PFSK-1 (cell line): ENCODE measurements at regions not wholly inside any gene's neighbourhood (a gene's known extent, or its start where the extent isn't known, plus 50 kb on each side); places are given as distances from the start of the nearest gene placed in this dataset.

Experiments
- FOXP2 ChIP-seq: optimal IDR thresholded peaks from 2 replicates; pipeline ENCODE3; 2011; ENCODE audit warnings: borderline replicate concordance, control low read depth, inconsistent platforms; ENCODE audit not compliant: insufficient read depth; ENCODE audit errors: extremely low read length, extremely low read depth
- POLR2AphosphoS5 ChIP-seq: IDR thresholded peaks from 2 replicates; pipeline ENCODE4 v1.6.1; 2012; ENCODE audit warnings: low read depth, mild to moderate bottlenecking, control low read depth, low read length, moderate library complexity
- REST ChIP-seq, 2 experiments: IDR thresholded peaks; 2 replicates each; pipeline versions ENCODE4 v1.6.1 to v1.8.0; 2011 to 2012; ENCODE audit warnings: low read depth in 2 of 2, low read length in 2 of 2, control low read depth in 1 of 2, inconsistent platforms in 1 of 2, mild to moderate bottlenecking in 1 of 2, moderate library complexity in 1 of 2; ENCODE audit not compliant: insufficient read depth in 1 of 2
- SIN3A ChIP-seq: IDR thresholded peaks from 2 replicates; pipeline ENCODE4 v1.6.1; 2012; ENCODE audit warnings: mild to moderate bottlenecking, low read length, moderate library complexity, borderline replicate concordance; ENCODE audit not compliant: insufficient read depth
- TAF1 ChIP-seq: IDR thresholded peaks from 2 replicates; pipeline ENCODE4 v1.6.1; 2012; ENCODE audit warnings: low read length, control low read depth, borderline replicate concordance; ENCODE audit not compliant: insufficient read depth

DNA sequence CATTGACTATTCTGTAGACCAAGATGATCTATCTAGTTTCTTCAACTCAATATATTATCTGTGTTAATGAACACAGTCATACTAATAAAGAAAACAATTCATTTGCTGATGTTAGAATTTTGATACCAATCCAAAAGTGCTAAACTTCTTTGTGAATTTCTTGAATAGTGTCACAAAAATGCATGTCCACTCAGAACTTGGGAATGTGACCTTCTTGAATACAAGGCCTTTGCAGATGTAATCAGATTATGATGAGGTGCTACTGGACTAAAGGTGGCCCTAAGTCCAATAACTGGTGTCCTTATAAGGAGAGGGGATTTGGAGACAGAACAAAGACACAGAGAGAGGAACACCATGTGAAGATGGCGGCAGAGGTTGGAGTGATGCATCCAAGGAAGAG, 305.8 kb upstream of the ZP4 start:
- TF ChIP-seq TAF1, result no peak
- TF ChIP-seq SIN3A, result no peak
- no peak for TF ChIP-seq POLR2AphosphoS5
- no peak for TF ChIP-seq REST (IDR thresholded peaks at IDR 0.05; ENCODE audit: insufficient read depth in 1 of 2, low read depth in 2 of 2, low read length in 2 of 2)
- no peak for TF ChIP-seq FOXP2

DNA sequence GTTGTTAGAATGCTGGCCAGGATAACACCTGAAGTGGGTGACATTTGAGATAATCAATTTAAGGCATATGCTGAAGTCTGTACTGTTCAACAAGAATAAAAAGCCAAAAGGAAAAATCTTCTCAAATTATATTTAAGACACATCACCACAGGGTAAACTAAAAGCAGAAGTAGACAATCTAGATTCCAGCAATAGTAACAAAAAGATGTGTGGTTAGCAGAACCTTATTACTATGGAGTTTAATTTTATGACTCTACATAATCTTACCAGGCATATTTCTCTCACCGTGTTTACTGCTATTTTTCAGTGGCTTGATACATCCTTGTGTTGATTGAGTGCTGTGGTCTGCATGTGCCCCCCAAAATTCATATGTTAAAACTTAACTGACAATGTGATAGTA, 300.4 kb upstream of the ZP4 start:
- no peak for TF ChIP-seq SIN3A
- TF ChIP-seq REST (IDR thresholded peaks at IDR 0.05; ENCODE audit: insufficient read depth in 1 of 2, low read depth in 2 of 2, low read length in 2 of 2), result no peak
- TF ChIP-seq TAF1, result no peak
- no peak for TF ChIP-seq FOXP2
- TF ChIP-seq POLR2AphosphoS5, result no peak

DNA sequence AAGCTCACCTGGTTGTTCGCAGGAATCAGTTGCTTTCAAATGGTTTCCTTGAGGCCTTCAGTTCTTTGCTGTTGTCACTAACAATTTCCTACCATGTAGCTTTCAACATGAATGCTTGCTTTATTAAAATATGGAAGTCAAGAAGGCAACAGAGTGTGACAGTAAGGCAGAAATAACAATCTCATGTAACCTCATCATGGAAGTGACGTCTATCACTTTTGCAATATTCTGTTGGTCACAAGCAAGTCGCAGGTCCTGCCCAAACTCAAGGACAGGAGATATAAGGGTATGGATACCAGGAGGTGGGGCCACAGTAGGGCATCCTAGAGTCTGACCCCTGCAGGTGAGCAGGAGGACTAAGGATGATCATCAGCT, 296.8 kb upstream of the ZP4 start:
- no peak for TF ChIP-seq FOXP2
- no peak for TF ChIP-seq TAF1
- TF ChIP-seq REST (IDR thresholded peaks at IDR 0.05; ENCODE audit: insufficient read depth in 1 of 2, low read depth in 2 of 2, low read length in 2 of 2), result no peak
- TF ChIP-seq POLR2AphosphoS5, result no peak

DNA sequence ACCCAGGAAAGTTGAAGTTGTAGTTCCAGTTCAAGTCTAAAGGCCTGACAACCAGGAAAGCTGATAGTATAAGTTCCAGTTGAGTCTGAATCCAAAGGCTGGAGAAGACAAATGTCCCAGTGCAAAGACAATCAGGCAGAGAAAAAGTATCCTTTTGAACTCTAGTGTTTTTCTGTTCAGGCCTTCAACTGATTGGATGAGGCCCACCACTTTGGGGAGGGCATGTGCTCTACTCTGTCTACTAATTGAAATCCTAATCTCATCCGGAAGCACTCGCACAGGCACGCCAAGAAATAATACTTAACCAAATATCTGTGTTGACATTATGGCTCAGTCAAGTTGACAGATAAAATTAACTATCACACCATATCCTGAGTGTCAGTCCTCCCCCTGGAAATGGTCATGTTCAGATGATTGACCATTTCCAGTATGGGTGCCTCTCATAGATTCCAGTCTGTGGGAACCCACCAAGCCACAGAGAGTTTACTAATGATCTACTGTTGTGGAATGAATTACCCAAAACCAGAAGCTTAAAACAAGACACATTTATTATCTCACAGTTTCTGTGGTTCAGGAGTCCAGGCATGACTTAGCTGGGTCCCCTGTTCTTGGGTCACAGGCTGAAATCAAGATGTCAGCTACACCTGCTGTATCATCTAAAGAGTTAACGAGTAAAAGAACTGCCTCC, 296.3 kb upstream of the ZP4 start:
- no peak for TF ChIP-seq TAF1
- no peak for TF ChIP-seq FOXP2
- no peak for TF ChIP-seq SIN3A
- no peak for TF ChIP-seq POLR2AphosphoS5
- TF ChIP-seq REST (IDR thresholded peaks at IDR 0.05; ENCODE audit: insufficient read depth in 1 of 2, low read depth in 2 of 2, low read length in 2 of 2), result no peak
